ENCODE measurements at regions not wholly inside any gene's neighbourhood (a gene's known extent, or its start where the extent isn't known, plus 50 kb on each side); places are given as distances from the start of the nearest gene placed in this dataset.

DNA sequence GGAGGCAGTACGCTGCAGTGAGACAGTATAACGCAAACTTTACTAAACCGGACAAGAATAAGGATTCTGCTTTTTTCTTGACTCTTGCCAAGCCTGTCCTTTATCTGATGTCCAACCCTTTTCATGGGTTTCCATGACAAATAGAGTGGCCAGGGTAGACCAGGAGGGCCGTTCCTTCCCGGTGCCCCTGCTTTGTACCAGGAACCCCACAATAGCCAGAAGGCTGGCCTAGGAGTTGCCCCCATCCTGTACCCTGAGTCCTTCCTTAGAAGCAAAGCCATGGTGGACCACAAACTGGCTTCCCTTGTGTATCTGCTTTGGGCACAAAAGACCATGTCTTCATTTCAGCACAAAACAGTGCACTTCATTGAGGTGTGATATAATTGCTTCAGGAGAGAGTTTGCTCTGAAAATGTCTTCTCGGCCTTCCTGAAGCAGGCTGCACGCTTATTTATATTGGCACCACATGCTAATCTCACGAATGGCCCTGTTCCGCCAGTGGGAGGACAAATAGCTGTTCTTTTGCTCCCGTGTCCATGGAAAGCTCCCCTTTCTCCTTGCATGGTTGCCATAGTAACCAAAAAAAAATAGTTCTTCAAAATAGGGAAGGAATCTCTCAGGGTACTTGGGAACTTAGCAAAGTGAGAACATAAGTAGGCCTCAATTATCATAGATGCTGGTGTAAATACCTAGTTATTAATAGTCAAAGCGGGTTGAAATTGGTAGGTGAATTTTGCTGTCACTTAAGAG, 222.1 kb downstream of the ZIC5 start:
- no peak overlapping the region for H3K27ac ChIP-seq (ENCODE audit: low read length)
- H2AFZ ChIP-seq (ENCODE audit: low read depth, low read length), result no peak overlapping the region
- H3K79me2 ChIP-seq (ENCODE audit: insufficient read depth, low read length), result no peaks in the 10 kb centered on the region
- H3K27me3 ChIP-seq (ENCODE audit: insufficient read depth, low read length, poor library complexity), result no peaks in the 10 kb centered on the region
- TF ChIP-seq EZH2 (IDR thresholded peaks at IDR 0.05; ENCODE audit: borderline replicate concordance, low read depth, low read length, severe bottlenecking), result no peak
- TF ChIP-seq, protein P1, sequence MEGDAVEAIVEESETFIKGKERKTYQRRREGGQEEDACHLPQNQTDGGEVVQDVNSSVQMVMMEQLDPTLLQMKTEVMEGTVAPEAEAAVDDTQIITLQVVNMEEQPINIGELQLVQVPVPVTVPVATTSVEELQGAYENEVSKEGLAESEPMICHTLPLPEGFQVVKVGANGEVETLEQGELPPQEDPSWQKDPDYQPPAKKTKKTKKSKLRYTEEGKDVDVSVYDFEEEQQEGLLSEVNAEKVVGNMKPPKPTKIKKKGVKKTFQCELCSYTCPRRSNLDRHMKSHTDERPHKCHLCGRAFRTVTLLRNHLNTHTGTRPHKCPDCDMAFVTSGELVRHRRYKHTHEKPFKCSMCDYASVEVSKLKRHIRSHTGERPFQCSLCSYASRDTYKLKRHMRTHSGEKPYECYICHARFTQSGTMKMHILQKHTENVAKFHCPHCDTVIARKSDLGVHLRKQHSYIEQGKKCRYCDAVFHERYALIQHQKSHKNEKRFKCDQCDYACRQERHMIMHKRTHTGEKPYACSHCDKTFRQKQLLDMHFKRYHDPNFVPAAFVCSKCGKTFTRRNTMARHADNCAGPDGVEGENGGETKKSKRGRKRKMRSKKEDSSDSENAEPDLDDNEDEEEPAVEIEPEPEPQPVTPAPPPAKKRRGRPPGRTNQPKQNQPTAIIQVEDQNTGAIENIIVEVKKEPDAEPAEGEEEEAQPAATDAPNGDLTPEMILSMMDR (IDR thresholded peaks at IDR 0.05; ENCODE audit: borderline replicate concordance, extremely low read depth, low read length, poor library complexity, severe bottlenecking), result no peak
- no peaks in the 10 kb centered on the region for H3K9me3 ChIP-seq (ENCODE audit: insufficient read depth, low read length, severe bottlenecking)
- no peaks in the 10 kb centered on the region for H3K36me3 ChIP-seq (ENCODE audit: insufficient read depth, low read length)
- H3K4me2 ChIP-seq (ENCODE audit: insufficient read depth, low read length), result no peak overlapping the region
- H3K4me1 ChIP-seq (ENCODE audit: insufficient read depth, low read length), result no peaks in the 10 kb centered on the region
- ATAC-seq (ENCODE audit: insufficient read depth, low read depth) (no peak), DNase-seq (no peak)
- no peak overlapping the region for H3K9ac ChIP-seq (ENCODE audit: low read depth, low read length)
- no peaks in the 10 kb centered on the region for H4K20me1 ChIP-seq (ENCODE audit: insufficient read depth, low read length)
- no peak overlapping the region for H3K4me3 ChIP-seq (ENCODE audit: low read depth in 1 of 2, low read length in 2 of 2)

DNA sequence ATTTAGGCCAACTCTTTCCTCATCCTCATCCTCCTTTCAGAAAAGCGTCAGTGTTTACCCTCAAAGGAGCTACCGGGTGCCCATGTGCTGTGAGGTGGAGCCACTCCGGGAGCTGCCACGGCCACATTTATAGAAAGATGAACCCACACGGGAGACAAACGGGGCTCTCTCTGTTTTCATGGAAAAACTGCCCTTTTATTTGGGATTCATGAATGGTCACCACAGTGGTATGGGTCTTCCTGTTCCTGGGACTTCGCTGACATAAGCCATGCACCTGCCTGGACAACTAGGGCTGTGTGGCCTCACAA, 224.2 kb downstream of the ZIC5 start:
- no peak overlapping the region for H3K4me3 ChIP-seq (ENCODE audit: low read depth in 1 of 2, low read length in 2 of 2)
- no peaks in the 10 kb centered on the region for H3K36me3 ChIP-seq (ENCODE audit: insufficient read depth, low read length)
- no peak overlapping the region for H2AFZ ChIP-seq (ENCODE audit: low read depth, low read length)
- H4K20me1 ChIP-seq (ENCODE audit: insufficient read depth, low read length), result no peaks in the 10 kb centered on the region
- H3K9ac ChIP-seq (ENCODE audit: low read depth, low read length), result no peak overlapping the region
- no peaks in the 10 kb centered on the region for H3K79me2 ChIP-seq (ENCODE audit: insufficient read depth, low read length)
- no peaks in the 10 kb centered on the region for H3K27me3 ChIP-seq (ENCODE audit: insufficient read depth, low read length, poor library complexity)
- DNase-seq (no peak), ATAC-seq (ENCODE audit: insufficient read depth, low read depth) (no peak)
- H3K27ac ChIP-seq (ENCODE audit: low read length), result no peak overlapping the region
- H3K4me1 ChIP-seq (ENCODE audit: insufficient read depth, low read length), result no peaks in the 10 kb centered on the region
- TF ChIP-seq, protein P1 (IDR thresholded peaks at IDR 0.05; ENCODE audit: borderline replicate concordance, extremely low read depth, low read length, poor library complexity, severe bottlenecking), result no peak
- no peak for TF ChIP-seq EZH2 (IDR thresholded peaks at IDR 0.05; ENCODE audit: borderline replicate concordance, low read depth, low read length, severe bottlenecking)
- H3K9me3 ChIP-seq (ENCODE audit: insufficient read depth, low read length, severe bottlenecking), result no peaks in the 10 kb centered on the region
- no peak overlapping the region for H3K4me2 ChIP-seq (ENCODE audit: insufficient read depth, low read length)

DNA sequence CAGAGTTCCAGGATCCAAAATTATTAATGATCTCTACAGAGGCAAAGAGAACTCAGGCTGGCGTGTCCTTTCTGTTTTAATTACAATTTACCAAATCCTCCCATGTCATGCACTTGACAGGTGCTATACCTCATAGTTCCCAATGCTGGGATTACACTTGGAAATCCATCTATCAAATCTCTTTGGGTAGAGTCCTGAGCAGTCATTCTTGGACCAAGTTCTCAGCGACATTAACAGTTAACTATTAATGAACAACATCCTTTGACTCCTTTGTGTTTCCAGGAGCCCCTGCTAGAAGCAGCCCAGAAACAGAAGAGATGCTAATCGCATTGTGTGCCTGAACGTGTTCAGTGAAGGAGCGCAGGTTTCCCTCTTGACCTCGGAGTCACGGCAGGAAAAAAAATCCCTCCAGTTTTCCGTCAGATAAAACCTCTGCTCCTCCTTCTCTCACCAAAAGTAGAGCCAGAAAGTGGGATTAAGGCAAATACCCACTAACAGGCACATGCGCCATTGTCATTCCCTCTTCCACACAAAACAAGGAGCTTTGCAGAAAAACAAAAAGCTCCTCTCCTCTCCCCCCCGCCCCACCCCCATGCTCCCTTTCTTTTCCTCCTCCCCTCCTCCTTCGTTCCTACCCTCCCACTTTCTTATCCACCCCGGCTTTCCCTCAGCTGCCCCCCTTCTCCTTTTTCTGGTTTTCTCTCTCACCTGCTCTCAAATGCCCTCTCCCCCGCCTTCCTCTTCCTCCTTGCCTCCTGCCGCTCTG, 224.7 kb downstream of the ZIC5 start:
- no peaks in the 10 kb centered on the region for H3K4me1 ChIP-seq (ENCODE audit: insufficient read depth, low read length)
- H3K79me2 ChIP-seq (ENCODE audit: insufficient read depth, low read length), result no peaks in the 10 kb centered on the region
- H3K36me3 ChIP-seq (ENCODE audit: insufficient read depth, low read length), result no peaks in the 10 kb centered on the region
- H3K27ac ChIP-seq (ENCODE audit: low read length), result no peak overlapping the region
- H4K20me1 ChIP-seq (ENCODE audit: insufficient read depth, low read length), result no peaks in the 10 kb centered on the region
- no peak overlapping the region for H3K4me3 ChIP-seq (ENCODE audit: low read depth in 1 of 2, low read length in 2 of 2)
- H3K9ac ChIP-seq (ENCODE audit: low read depth, low read length), result no peak overlapping the region
- ATAC-seq (ENCODE audit: insufficient read depth, low read depth) (no peak), DNase-seq (no peak)
- H3K9me3 ChIP-seq (ENCODE audit: insufficient read depth, low read length, severe bottlenecking), result no peaks in the 10 kb centered on the region
- H2AFZ ChIP-seq (ENCODE audit: low read depth, low read length), result no peak overlapping the region
- TF ChIP-seq, protein P1 (IDR thresholded peaks at IDR 0.05; ENCODE audit: borderline replicate concordance, extremely low read depth, low read length, poor library complexity, severe bottlenecking), result no peak
- no peak for TF ChIP-seq EZH2 (IDR thresholded peaks at IDR 0.05; ENCODE audit: borderline replicate concordance, low read depth, low read length, severe bottlenecking)
- H3K4me2 ChIP-seq (ENCODE audit: insufficient read depth, low read length), result no peak overlapping the region
- H3K27me3 ChIP-seq (ENCODE audit: insufficient read depth, low read length, poor library complexity), result no peaks in the 10 kb centered on the region
